ENCODE measurements at regions not wholly inside any gene's neighbourhood (a gene's known extent, or its start where the extent isn't known, plus 50 kb on each side); places are given as distances from the start of the nearest gene placed in this dataset.

GRCh38 chr15:47415539-47415971, 301.8 kb upstream of the SEMA6D start (continued):
- TF ChIP-seq ZBTB40 (IDR thresholded peaks at IDR 0.05) (no peak), ZBTB40 (CRISPR knock-in tag; IDR thresholded peaks at IDR 0.05) (no peak; the same call in 1 of the 2 replicates), CBFB (CRISPR knock-in tag; IDR thresholded peaks at IDR 0.05) (no peak), HHEX (CRISPR knock-in tag; IDR thresholded peaks at IDR 0.05) (peak; percentile 86), HMG20A (CRISPR knock-in tag; IDR thresholded peaks at IDR 0.05; ENCODE audit: borderline replicate concordance) (peak; percentile 45; the same call in 1 of the 2 replicates), PATZ1 (CRISPR knock-in tag; IDR thresholded peaks at IDR 0.05) (peak; percentile 14; the same call in 1 of the 2 replicates), FOXP1 (IDR thresholded peaks at IDR 0.05) (no peak), FOXP1 (CRISPR knock-in tag; IDR thresholded peaks at IDR 0.05) (peak; percentile 72), TCF7 (IDR thresholded peaks at IDR 0.05; ENCODE audit: low read depth) (0 out of 2 replicates have a peak, but pooled peaks have one; percentile 28), PAX8 (CRISPR knock-in tag; IDR thresholded peaks at IDR 0.05; ENCODE audit: borderline replicate concordance) (no peak), RORA (CRISPR knock-in tag; IDR thresholded peaks at IDR 0.05) (no peak), HBP1 (CRISPR knock-in tag; IDR thresholded peaks at IDR 0.05; ENCODE audit: low read depth) (no peak), ISX (CRISPR knock-in tag; conservative IDR thresholded peaks at IDR 0.05) (no peak), NBN (conservative IDR thresholded peaks at IDR 0.05) (no peak), GPBP1L1 (CRISPR knock-in tag; IDR thresholded peaks at IDR 0.05) (no peak), ZNF550 (CRISPR knock-in tag; IDR thresholded peaks at IDR 0.05; ENCODE audit: borderline replicate concordance) (no peak), ZNF496 (CRISPR knock-in tag; IDR thresholded peaks at IDR 0.05; ENCODE audit: insufficient replicate concordance) (no peak), IRF2 (CRISPR knock-in tag; IDR thresholded peaks at IDR 0.05) (no peak), ZNF331 (CRISPR knock-in tag; IDR thresholded peaks at IDR 0.05) (no peak)
